ENCODE measurements at regions not wholly inside any gene's neighbourhood (a gene's known extent, or its start where the extent isn't known, plus 50 kb on each side); places are given as distances from the start of the nearest gene placed in this dataset.

- H3K4me1 ChIP-seq (ENCODE audit: control insufficient read depth, insufficient read depth, low read length), result peaks cover 96% of the 10 kb centered on the region
- 84% methylated on average over 15 of the region's 19 CpGs for WGBS (ENCODE audit: insufficient coverage)
Observed at GRCh38 chr2:240366901-240367300, 68.6 kb upstream of the GPC1 start.

DNA sequence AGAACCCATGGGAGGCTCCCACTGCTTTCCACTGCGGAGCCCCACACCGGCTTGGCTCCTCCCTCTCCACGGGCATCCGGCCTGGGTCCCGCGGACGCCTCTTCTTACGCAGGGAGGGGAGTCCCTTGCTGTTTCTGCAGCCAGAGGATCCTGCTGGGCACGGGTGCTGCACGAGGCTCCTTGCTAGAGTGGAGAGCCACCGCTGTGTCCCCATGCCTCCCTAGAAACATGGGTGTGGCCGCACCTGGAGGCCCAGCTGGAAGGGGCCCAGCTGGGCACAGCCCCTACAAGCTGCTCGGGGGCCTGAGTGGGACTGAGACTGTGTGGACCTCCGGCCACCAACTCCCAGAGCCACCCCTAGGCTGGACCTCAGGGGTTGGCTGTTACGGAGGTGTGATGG is 67.7 kb upstream of the GPC1 start:
- no peaks in the 10 kb centered on the region for H3K9me3 ChIP-seq (replicated peaks; ENCODE audit: control insufficient read depth, low read depth, low read length)
- 90% methylated on average over 6 of the region's 15 CpGs for WGBS (ENCODE audit: insufficient coverage)
- H3K27me3 ChIP-seq (ENCODE audit: control insufficient read depth, insufficient read depth, low read length), result no peaks in the 10 kb centered on the region
- no peaks in the 10 kb centered on the region for H3K36me3 ChIP-seq (ENCODE audit: control insufficient read depth, insufficient read depth, low read length)
- no peak for DNase-seq
- H3K4me1 ChIP-seq (ENCODE audit: control insufficient read depth, insufficient read depth, low read length), result peaks cover 99% of the 10 kb centered on the region
- H3K4me3 ChIP-seq (ENCODE audit: low read length), result no peak overlapping the region
- peak overlapping the region; percentile 13 for H3K27ac ChIP-seq (ENCODE audit: low read length)

More at GRCh38 chr2:240366901-240367300, 68.6 kb upstream of the GPC1 start:
- no peaks in the 10 kb centered on the region for H3K27me3 ChIP-seq (ENCODE audit: control insufficient read depth, insufficient read depth, low read length)
- no peaks in the 10 kb centered on the region for H3K36me3 ChIP-seq (ENCODE audit: control insufficient read depth, insufficient read depth, low read length)
- H3K27ac ChIP-seq (ENCODE audit: low read length), result no peak overlapping the region
- H3K9me3 ChIP-seq (replicated peaks; ENCODE audit: control insufficient read depth, low read depth, low read length), result no peaks in the 10 kb centered on the region
- DNase-seq, result no peak
- no peak overlapping the region for H3K4me3 ChIP-seq (ENCODE audit: low read length)

- no peak overlapping the region for H3K4me3 ChIP-seq (ENCODE audit: low read length)
- no peaks in the 10 kb centered on the region for H3K27me3 ChIP-seq (ENCODE audit: control insufficient read depth, insufficient read depth, low read length)
- 63% methylated on average over 12 of the region's 15 CpGs for WGBS (ENCODE audit: insufficient coverage)
- no peaks in the 10 kb centered on the region for H3K36me3 ChIP-seq (ENCODE audit: control insufficient read depth, insufficient read depth, low read length)
- H3K27ac ChIP-seq (ENCODE audit: low read length), result peak overlapping the region; percentile 96
- DNase-seq, result no peak
- peaks cover 99% of the 10 kb centered on the region for H3K4me1 ChIP-seq (ENCODE audit: control insufficient read depth, insufficient read depth, low read length)
- H3K9me3 ChIP-seq (replicated peaks; ENCODE audit: control insufficient read depth, low read depth, low read length), result no peaks in the 10 kb centered on the region
Observed at GRCh38 chr2:240368781-240369331, 66.6 kb upstream of the GPC1 start.

- Histone ChIP-seq H3K4me3 (ENCODE audit: low read length) (no peak overlapping the region), H3K4me1 (ENCODE audit: control insufficient read depth, insufficient read depth, low read length) (peaks cover 99% of the 10 kb centered on the region), H3K27me3 (ENCODE audit: control insufficient read depth, insufficient read depth, low read length) (no peaks in the 10 kb centered on the region), H3K27ac (ENCODE audit: low read length) (peak overlapping the region; percentile 96), H3K36me3 (ENCODE audit: control insufficient read depth, insufficient read depth, low read length) (no peaks in the 10 kb centered on the region), H3K9me3 (replicated peaks; ENCODE audit: control insufficient read depth, low read depth, low read length) (no peaks in the 10 kb centered on the region)
- no peak for DNase-seq
- 58% methylated on average over 3 of the region's 4 CpGs for WGBS (ENCODE audit: insufficient coverage)
Observed at GRCh38 chr2:240369335-240369734, 66.1 kb upstream of the GPC1 start.

- DNase-seq, result peak; percentile 96
- Histone ChIP-seq H3K27ac (ENCODE audit: low read length) (peak overlapping the region; percentile 96), H3K36me3 (ENCODE audit: control insufficient read depth, insufficient read depth, low read length) (no peaks in the 10 kb centered on the region), H3K27me3 (ENCODE audit: control insufficient read depth, insufficient read depth, low read length) (no peaks in the 10 kb centered on the region), H3K4me3 (ENCODE audit: low read length) (no peak overlapping the region), H3K4me1 (ENCODE audit: control insufficient read depth, insufficient read depth, low read length) (peaks cover 99% of the 10 kb centered on the region), H3K9me3 (replicated peaks; ENCODE audit: control insufficient read depth, low read depth, low read length) (no peaks in the 10 kb centered on the region)
- 26% methylated on average over 13 of the region's 19 CpGs for WGBS (ENCODE audit: insufficient coverage)
Observed at GRCh38 chr2:240369801-240370585, 65.5 kb upstream of the GPC1 start.

DNA sequence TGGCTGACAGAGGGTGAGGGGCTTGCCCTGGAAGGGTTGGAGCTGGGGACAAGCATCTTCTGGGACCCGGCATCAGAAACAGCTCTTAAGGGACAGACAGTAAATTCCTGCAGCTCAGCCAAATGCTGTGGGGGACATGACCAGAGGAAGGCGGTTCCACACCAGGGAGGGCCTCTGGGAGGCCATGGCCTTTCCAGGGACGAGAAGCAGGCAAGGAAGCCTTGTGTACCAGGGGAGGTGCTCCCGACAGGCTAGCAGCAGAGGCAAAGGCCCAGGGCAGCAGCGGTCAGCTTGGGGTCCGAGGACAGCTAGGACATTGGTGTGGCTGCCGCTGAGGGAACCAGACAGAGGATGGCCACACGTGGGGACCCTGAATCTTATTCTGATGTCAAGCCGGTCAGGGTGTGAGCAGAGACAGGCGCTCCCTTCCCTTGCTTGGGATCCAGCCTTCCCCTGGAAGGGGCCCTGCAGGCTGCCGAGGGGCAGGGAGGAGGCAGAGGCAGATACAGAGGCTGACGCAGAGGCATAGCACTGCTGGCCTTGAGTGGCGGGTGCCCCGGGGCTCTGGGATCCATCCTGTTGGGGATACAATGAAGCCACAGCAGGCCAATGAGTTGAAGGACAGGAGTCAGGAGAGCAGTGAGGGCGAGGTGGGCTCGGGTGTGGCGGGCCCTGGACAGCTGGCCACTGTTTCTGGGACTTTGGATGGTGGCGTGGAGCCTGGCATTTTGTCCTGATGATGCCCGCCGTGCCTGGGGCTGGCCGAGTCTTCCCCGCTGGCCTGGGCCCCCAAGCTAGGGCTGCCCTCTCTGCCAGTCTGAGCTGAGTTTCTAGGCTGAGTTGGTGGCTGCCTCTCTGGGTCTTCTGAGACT is 64.1 kb upstream of the GPC1 start:
- Histone ChIP-seq H3K36me3 (ENCODE audit: control insufficient read depth, insufficient read depth, low read length) (no peaks in the 10 kb centered on the region), H3K4me3 (ENCODE audit: low read length) (no peak overlapping the region), H3K9me3 (replicated peaks; ENCODE audit: control insufficient read depth, low read depth, low read length) (no peaks in the 10 kb centered on the region), H3K27me3 (ENCODE audit: control insufficient read depth, insufficient read depth, low read length) (no peaks in the 10 kb centered on the region), H3K27ac (ENCODE audit: low read length) (peak overlapping the region; percentile 92), H3K4me1 (ENCODE audit: control insufficient read depth, insufficient read depth, low read length) (peaks cover 90% of the 10 kb centered on the region)
- WGBS (ENCODE audit: insufficient coverage), result 71% methylated on average over 19 of the region's 22 CpGs
- DNase-seq, result no peak

GRCh38 chr2:240372101-240372500 is 63.4 kb upstream of the GPC1 start:
- Histone ChIP-seq H3K4me1 (ENCODE audit: control insufficient read depth, insufficient read depth, low read length) (peaks cover 83% of the 10 kb centered on the region), H3K27me3 (ENCODE audit: control insufficient read depth, insufficient read depth, low read length) (peaks cover 2% of the 10 kb centered on the region), H3K4me3 (ENCODE audit: low read length) (no peak overlapping the region), H3K27ac (ENCODE audit: low read length) (peak overlapping the region; percentile 92), H3K36me3 (ENCODE audit: control insufficient read depth, insufficient read depth, low read length) (no peaks in the 10 kb centered on the region), H3K9me3 (replicated peaks; ENCODE audit: control insufficient read depth, low read depth, low read length) (no peaks in the 10 kb centered on the region)
- DNase-seq, result no peak
- 70% methylated on average over 5 of the region's 5 CpGs for WGBS (ENCODE audit: insufficient coverage)

DNA sequence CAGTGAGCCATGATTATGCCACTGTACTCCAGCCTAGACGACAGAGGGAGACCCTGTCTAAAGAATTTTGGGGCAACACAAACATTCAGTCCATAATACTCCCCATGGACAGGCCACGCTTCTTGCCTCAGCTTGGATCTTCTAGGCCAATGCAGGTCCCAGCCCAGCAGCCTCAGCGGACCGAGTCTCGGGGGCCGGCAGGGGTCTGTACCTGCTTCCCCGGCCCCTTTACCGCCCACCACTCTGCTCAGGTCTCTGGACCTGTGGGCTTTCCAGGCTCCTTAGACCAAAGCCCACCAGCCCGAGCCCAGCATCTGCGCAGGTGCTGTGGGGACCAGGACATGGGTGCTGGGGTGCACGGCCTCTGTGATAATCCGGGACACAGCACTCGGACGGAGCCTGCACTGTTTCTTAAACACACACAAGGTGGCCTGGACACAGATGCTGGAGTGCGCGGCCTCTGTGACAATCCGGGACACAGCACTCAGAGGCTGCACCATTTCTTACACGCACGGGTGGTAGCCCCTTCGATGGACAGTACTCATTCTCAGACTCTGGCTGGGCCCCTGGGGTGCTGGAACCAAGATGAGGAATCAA is 62.1 kb upstream of the GPC1 start:
- no peak for DNase-seq
- Histone ChIP-seq H3K4me1 (ENCODE audit: control insufficient read depth, insufficient read depth, low read length) (peaks cover 73% of the 10 kb centered on the region), H3K36me3 (ENCODE audit: control insufficient read depth, insufficient read depth, low read length) (no peaks in the 10 kb centered on the region), H3K4me3 (ENCODE audit: low read length) (no peak overlapping the region), H3K9me3 (replicated peaks; ENCODE audit: control insufficient read depth, low read depth, low read length) (no peaks in the 10 kb centered on the region), H3K27ac (ENCODE audit: low read length) (peak overlapping the region; percentile 89), H3K27me3 (ENCODE audit: control insufficient read depth, insufficient read depth, low read length) (peaks cover 2% of the 10 kb centered on the region)
- 91% methylated on average over 20 of the region's 20 CpGs for WGBS (ENCODE audit: insufficient coverage)

DNA sequence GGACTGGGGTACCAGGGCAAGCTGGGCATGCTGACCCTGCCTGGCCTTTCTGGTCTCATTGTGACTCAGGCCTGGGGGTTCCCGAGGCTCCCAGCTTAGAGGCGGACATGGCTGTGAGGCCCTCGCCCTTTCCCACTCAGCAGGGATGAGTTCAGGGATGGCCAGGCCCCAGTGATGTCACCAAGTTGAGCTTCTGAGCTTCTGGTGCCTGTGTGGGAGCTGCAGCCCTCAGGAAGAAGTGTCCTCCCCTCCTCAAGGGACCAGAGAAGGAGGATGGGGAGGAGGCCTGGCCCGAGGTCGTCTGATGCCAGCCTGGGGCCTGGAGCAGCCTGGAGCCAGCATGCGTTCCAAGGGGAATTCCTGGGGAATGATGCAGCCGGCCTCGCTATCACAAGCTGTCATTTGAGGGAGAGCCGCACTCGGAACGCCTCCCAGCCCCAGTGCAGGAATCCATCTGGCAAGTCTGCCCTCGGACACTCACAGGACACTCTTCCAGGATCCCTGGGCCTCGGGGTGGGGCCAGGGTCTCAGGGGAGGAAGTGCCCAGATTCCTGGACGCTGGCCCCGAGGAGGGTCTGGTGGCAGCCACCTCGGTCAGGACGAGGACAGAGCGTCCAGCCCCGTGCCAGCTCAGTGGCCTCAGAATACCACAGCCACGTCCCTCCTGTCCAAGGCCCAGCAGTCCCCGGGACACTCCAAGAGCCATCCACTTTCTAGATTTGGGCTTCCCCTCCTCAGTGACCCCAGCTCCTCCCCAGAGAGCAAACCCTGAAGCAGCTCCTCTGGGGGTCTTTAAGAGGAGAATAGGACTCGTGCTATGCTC is 61.2 kb upstream of the GPC1 start:
- Histone ChIP-seq H3K4me3 (ENCODE audit: low read length) (no peak overlapping the region), H3K27ac (ENCODE audit: low read length) (peak overlapping the region; percentile 89), H3K27me3 (ENCODE audit: control insufficient read depth, insufficient read depth, low read length) (peaks cover 2% of the 10 kb centered on the region), H3K4me1 (ENCODE audit: control insufficient read depth, insufficient read depth, low read length) (peaks cover 64% of the 10 kb centered on the region), H3K9me3 (replicated peaks; ENCODE audit: control insufficient read depth, low read depth, low read length) (no peaks in the 10 kb centered on the region), H3K36me3 (ENCODE audit: control insufficient read depth, insufficient read depth, low read length) (no peaks in the 10 kb centered on the region)
- WGBS (ENCODE audit: insufficient coverage), result 42% methylated on average over 17 of the region's 22 CpGs
- peak; percentile 76 for DNase-seq

Data from muscle of leg (tissue), 3 donors.